Kidney (tissue), 13 donors: ENCODE measurements at regions not wholly inside any gene's neighbourhood (a gene's known extent, or its start where the extent isn't known, plus 50 kb on each side); places are given as distances from the start of the nearest gene placed in this dataset.

Experiments
- DNase-seq, 5 donors: peaks; one replicate each; pipeline ENCODE4 v3.0.0-alpha.2; 2013 to 2020
- FAIRE-seq: peaks from 2 replicates; lab custom pipeline; 2012; peaks lifted over from hg19 to GRCh38; lab: Jason Lieb, UNC
- H3K27ac ChIP-seq, 2 donors: one replicate each; pipeline ENCODE4 v1.7.0; 2013; ENCODE audit warnings: low read depth in 2 of 2, low read length in 2 of 2, inconsistent platforms in 1 of 2
- H3K27me3 ChIP-seq: one replicate; pipeline ENCODE4 v1.7.1; 2013; ENCODE audit warnings: low read length, inconsistent platforms; ENCODE audit not compliant: control insufficient read depth, insufficient read depth
- H3K36me3 ChIP-seq, 3 donors: one replicate each; pipeline versions ENCODE4 v1.7.0 to v1.7.1; 2013; ENCODE audit warnings: low read length in 3 of 3, control low read depth in 1 of 3, inconsistent platforms in 1 of 3; ENCODE audit not compliant: insufficient read depth in 3 of 3, control insufficient read depth in 2 of 3
- H3K4me1 ChIP-seq, 3 donors: one replicate each; pipeline versions ENCODE4 v1.7.0 to v1.7.1; 2013; ENCODE audit warnings: low read length in 3 of 3, inconsistent platforms in 1 of 3, low read depth in 1 of 3; ENCODE audit not compliant: control insufficient read depth in 2 of 3, insufficient read depth in 2 of 3
- H3K4me3 ChIP-seq, 3 donors: one replicate each; pipeline versions ENCODE4 v1.7.0 to v1.8.1; 2013; ENCODE audit warnings: low read length in 3 of 3, control low read depth in 1 of 3, inconsistent platforms in 1 of 3
- H3K9ac ChIP-seq, 3 donors: one replicate each; pipeline versions ENCODE4 v1.7.0 to v1.7.1; 2013; ENCODE audit warnings: low read length in 3 of 3, control low read depth in 1 of 3, inconsistent platforms in 1 of 3
- H3K9me3 ChIP-seq, 3 donors: one replicate each; pipeline versions ENCODE4 v1.7.0 to v1.7.1; 2013; ENCODE audit warnings: low read length in 3 of 3, control low read depth in 1 of 3, inconsistent platforms in 1 of 3; ENCODE audit not compliant: control insufficient read depth in 2 of 3, insufficient read depth in 1 of 3
- CTCF ChIP-seq: IDR thresholded peaks from 3 replicates; pipeline ENCODE4 v1.5.1; 2012; ENCODE audit warnings: mild to moderate bottlenecking, moderate library complexity, borderline replicate concordance; ENCODE audit not compliant: insufficient read depth; ENCODE audit errors: extremely low read depth
- intact Hi-C: fragments of 100-400 bp; cut with DNase I; formaldehyde crosslinking; loops from one replicate; pipeline ENCODE4 v1.11.1; 2022
- donor health status: control.
- donor health status: control.
- donor health status: control.
- donor health status: control.
- donor health status: control.
- donor health status: DM: yes; HTN: yes; CAD: no.
- donor health status: Normal renal cell carcinoma (clear cell type).

- intact Hi-C loops: no loop called here
These were observed 219.2 kb upstream of the KLF4 start for GRCh38 chr9:107708791-107709190.

GRCh38 chr9:107707915-107708441 is 218.4 kb upstream of the KLF4 start:
- intact Hi-C loops: no loop called here

More at GRCh38 chr9:107708791-107709190, 219.2 kb upstream of the KLF4 start:
- Histone ChIP-seq H3K27ac (no peak overlapping the region), H3K4me3 (no peak overlapping the region), H3K36me3 (no peaks in the 10 kb centered on the region), H3K9me3 (no peaks in the 10 kb centered on the region), H3K27me3 (no peaks in the 10 kb centered on the region), H3K9ac (no peak overlapping the region), H3K4me1 (peaks cover 0 to 3% (median 0%) of the 10 kb centered on the region in 3 donors)
- no peak for TF ChIP-seq CTCF
- DNase-seq (no peak), FAIRE-seq (no peak)

GRCh38 chr9:107707428-107707837 is 217.9 kb upstream of the KLF4 start:
- Histone ChIP-seq H3K4me3 (no peak overlapping the region), H3K36me3 (no peaks in the 10 kb centered on the region), H3K9ac (no peak overlapping the region), H3K27me3 (no peaks in the 10 kb centered on the region), H3K27ac (no peak overlapping the region), H3K9me3 (no peaks in the 10 kb centered on the region), H3K4me1 (peaks cover 0 to 3% (median 0%) of the 10 kb centered on the region in 3 donors)
- FAIRE-seq (no peak), DNase-seq (no peak)
- TF ChIP-seq CTCF: no peak
- intact Hi-C loops: no loop called here

More at GRCh38 chr9:107707915-107708441, 218.4 kb upstream of the KLF4 start:
- Histone ChIP-seq H3K27ac (no peak overlapping the region), H3K4me1 (peaks cover 0 to 3% (median 0%) of the 10 kb centered on the region in 3 donors), H3K27me3 (no peaks in the 10 kb centered on the region), H3K4me3 (no peak overlapping the region), H3K9me3 (no peaks in the 10 kb centered on the region), H3K36me3 (no peaks in the 10 kb centered on the region), H3K9ac (no peak overlapping the region)
- no peak for TF ChIP-seq CTCF
- FAIRE-seq (no peak), DNase-seq (no peak)
